ENCODE measurements at regions not wholly inside any gene's neighbourhood (a gene's known extent, or its start where the extent isn't known, plus 50 kb on each side); places are given as distances from the start of the nearest gene placed in this dataset.

GRCh38 chr6:44043479-44044153 lies 83.6 kb downstream of the MRPL14 start:
- Histone ChIP-seq H3K27me3 (ENCODE audit: control insufficient read depth in 3 of 3, insufficient read depth in 3 of 3, low read length in 3 of 3) (no peaks in the 10 kb centered on the region), H3K27ac (ENCODE audit: low read depth, low read length) (peak overlapping the region; percentile 47), H3K4me3 (ENCODE audit: low read length in 3 of 3) (no peak overlapping the region), H3K36me3 (ENCODE audit: control insufficient read depth in 3 of 3, insufficient read depth in 3 of 3, low read length in 3 of 3) (no peaks in the 10 kb centered on the region), H3K9ac (ENCODE audit: low read depth in 1 of 3, low read length in 3 of 3) (peak overlapping the region in 1 of 3 donors; percentile 16), H3K4me1 (ENCODE audit: control insufficient read depth in 3 of 3, insufficient read depth in 3 of 3, low read length in 3 of 3) (peaks cover 18 to 42% (median 35%) of the 10 kb centered on the region in 3 donors), H3K9me3 (ENCODE audit: control insufficient read depth in 3 of 3, low read length in 3 of 3) (no peaks in the 10 kb centered on the region)

DNA sequence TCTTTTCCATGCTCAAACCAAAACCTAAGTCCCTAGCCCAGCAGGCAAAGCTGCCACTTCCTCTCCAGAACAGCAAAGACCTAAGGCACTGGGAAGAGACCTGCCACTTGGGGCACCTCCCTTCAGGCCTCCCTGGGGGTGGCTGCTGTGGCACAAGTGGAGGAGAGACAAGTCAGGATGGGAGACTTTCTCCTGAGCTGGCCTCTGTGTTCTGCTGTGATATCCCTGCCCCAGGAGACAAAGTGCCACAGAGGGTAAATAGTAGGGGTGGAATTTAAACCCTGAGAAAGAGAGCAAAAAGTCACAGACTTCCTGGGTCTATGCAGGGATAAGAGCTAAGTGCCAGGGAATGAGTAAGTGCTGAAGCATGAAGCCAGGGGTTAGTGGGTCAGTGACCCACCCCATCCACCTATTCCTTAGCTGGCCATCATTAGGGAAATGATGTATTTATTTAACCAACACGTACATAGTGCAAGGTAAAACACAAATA lies 84.2 kb downstream of the MRPL14 start:
- H3K27me3 ChIP-seq (ENCODE audit: control insufficient read depth in 3 of 3, insufficient read depth in 3 of 3, low read length in 3 of 3): no peaks in the 10 kb centered on the region
- H3K9ac ChIP-seq (ENCODE audit: low read depth in 1 of 3, low read length in 3 of 3): peak overlapping the region in 2 of 3 donors; percentile 33 to 50
- H3K9me3 ChIP-seq (ENCODE audit: control insufficient read depth in 3 of 3, low read length in 3 of 3): no peaks in the 10 kb centered on the region
- peaks cover 17 to 37% (median 33%) of the 10 kb centered on the region in 3 donors for H3K4me1 ChIP-seq (ENCODE audit: control insufficient read depth in 3 of 3, insufficient read depth in 3 of 3, low read length in 3 of 3)
- H3K4me3 ChIP-seq (ENCODE audit: low read length in 3 of 3): no peak overlapping the region
- H3K27ac ChIP-seq (ENCODE audit: low read depth, low read length): peak overlapping the region; percentile 47
- H3K36me3 ChIP-seq (ENCODE audit: control insufficient read depth in 3 of 3, insufficient read depth in 3 of 3, low read length in 3 of 3): no peaks in the 10 kb centered on the region

DNA sequence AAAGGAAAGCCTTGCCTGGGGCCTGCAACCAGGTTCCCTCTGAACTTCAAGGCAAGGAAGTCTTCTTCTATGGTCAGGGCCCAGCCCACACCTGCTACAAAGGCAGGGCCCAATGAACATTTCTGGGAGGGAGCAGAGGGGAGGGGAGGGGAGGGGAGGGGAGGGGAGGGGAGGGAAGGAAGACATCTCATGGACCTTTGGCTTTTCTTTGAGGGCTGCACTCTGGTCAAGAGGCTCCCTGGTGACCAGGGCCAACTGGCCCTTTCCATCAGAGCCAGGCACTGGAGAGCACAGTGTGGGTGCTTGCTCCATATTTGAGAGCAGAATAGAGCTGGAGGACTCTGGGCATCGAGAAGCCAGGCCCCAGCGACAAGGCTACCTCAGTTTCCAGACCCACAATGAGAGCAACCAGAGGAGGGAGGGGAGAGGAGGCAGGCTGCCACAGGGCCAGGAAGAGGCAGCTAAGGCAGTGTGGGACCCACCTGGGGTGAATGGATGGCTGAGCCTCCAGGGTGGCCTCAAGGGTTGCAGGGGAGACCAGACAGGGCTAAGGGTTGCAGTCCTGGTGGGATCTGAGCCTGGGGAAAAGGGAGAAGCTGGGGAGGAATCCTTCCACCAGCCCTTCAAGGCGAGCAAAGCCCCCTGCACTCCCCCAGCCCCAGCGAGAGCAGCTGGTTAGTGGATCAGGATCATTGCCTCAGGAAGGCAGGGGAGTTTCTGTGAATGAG lies 84.8 kb downstream of the MRPL14 start:
- peak overlapping the region; percentile 5 for H3K27ac ChIP-seq (ENCODE audit: low read depth, low read length)
- peak overlapping the region in 2 of 3 donors; percentile 33 to 50 for H3K9ac ChIP-seq (ENCODE audit: low read depth in 1 of 3, low read length in 3 of 3)
- H3K36me3 ChIP-seq (ENCODE audit: control insufficient read depth in 3 of 3, insufficient read depth in 3 of 3, low read length in 3 of 3): no peaks in the 10 kb centered on the region
- H3K9me3 ChIP-seq (ENCODE audit: control insufficient read depth in 3 of 3, low read length in 3 of 3): no peaks in the 10 kb centered on the region
- H3K27me3 ChIP-seq (ENCODE audit: control insufficient read depth in 3 of 3, insufficient read depth in 3 of 3, low read length in 3 of 3): no peaks in the 10 kb centered on the region
- H3K4me3 ChIP-seq (ENCODE audit: low read length in 3 of 3): no peak overlapping the region
- H3K4me1 ChIP-seq (ENCODE audit: control insufficient read depth in 3 of 3, insufficient read depth in 3 of 3, low read length in 3 of 3): peaks cover 17 to 37% (median 33%) of the 10 kb centered on the region in 3 donors

DNA sequence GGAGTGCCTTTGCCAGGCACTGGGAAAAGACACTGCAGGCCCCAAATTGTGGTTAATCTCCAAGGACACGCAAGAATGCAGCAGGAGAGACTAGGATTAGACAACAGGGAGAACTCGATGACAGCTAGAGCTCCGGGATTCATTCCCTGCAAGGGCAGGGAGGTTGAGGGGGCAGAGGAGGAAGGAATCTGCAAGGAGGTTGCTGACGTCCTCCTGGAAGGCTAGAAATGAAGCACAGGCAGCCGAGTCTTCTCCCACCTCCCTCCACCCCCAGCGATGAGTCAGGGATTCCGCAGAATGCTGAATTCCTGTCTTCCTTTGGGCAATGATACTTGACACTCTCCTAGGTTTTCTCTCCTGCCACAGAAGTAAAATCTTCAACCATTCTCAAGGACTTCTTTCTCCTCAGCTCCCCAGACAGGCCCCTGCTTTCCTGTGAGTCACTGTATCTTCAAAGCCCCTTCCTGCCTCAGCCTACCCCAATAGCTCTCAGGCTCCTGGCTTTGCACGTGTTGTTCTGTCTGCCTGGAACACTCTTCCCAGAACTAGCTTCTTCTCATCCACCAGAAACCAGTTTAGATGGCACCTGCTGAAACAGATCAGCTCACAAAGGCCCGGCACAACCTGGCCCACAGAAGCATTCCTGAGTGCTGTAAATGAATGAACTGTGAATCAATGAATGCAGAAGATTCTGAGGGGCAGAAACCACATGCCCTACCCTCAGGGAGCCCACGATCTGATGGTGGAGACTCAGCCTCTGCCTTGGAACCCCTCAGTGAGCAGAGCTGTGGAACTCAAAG lies 85.6 kb downstream of the MRPL14 start:
- no peaks in the 10 kb centered on the region for H3K9me3 ChIP-seq (ENCODE audit: control insufficient read depth in 3 of 3, low read length in 3 of 3)
- peaks cover 17 to 37% (median 33%) of the 10 kb centered on the region in 3 donors for H3K4me1 ChIP-seq (ENCODE audit: control insufficient read depth in 3 of 3, insufficient read depth in 3 of 3, low read length in 3 of 3)
- no peaks in the 10 kb centered on the region for H3K27me3 ChIP-seq (ENCODE audit: control insufficient read depth in 3 of 3, insufficient read depth in 3 of 3, low read length in 3 of 3)
- no peak overlapping the region for H3K9ac ChIP-seq (ENCODE audit: low read depth in 1 of 3, low read length in 3 of 3)
- H3K4me3 ChIP-seq (ENCODE audit: low read length in 3 of 3): no peak overlapping the region
- no peaks in the 10 kb centered on the region for H3K36me3 ChIP-seq (ENCODE audit: control insufficient read depth in 3 of 3, insufficient read depth in 3 of 3, low read length in 3 of 3)
- H3K27ac ChIP-seq (ENCODE audit: low read depth, low read length): peak overlapping the region; percentile 44

DNA sequence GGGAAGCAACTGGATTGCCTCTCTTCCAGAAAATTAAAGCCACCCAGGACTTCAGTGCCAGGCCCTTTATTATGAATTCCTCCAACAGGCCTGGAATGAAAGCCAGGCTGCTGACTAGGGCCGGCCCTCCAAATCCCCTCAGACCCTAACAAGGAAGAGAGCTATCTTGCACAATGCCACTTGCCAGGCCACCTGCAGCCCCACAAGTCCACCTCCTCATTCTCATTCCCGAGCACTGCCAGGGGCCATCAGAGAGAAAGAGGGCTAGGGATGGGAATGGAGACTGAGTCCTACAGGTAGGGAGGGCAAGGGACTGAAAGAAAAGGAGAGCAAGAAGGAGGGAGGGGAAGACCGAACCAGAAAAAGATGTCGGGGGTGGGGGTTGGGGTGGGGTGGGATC lies 86.5 kb downstream of the MRPL14 start:
- Histone ChIP-seq H3K27ac (ENCODE audit: low read depth, low read length) (no peak overlapping the region), H3K4me3 (ENCODE audit: low read length in 3 of 3) (no peak overlapping the region), H3K9ac (ENCODE audit: low read depth in 1 of 3, low read length in 3 of 3) (no peak overlapping the region), H3K36me3 (ENCODE audit: control insufficient read depth in 3 of 3, insufficient read depth in 3 of 3, low read length in 3 of 3) (no peaks in the 10 kb centered on the region), H3K4me1 (ENCODE audit: control insufficient read depth in 3 of 3, insufficient read depth in 3 of 3, low read length in 3 of 3) (peaks cover 17 to 36% (median 32%) of the 10 kb centered on the region in 3 donors), H3K9me3 (ENCODE audit: control insufficient read depth in 3 of 3, low read length in 3 of 3) (no peaks in the 10 kb centered on the region), H3K27me3 (ENCODE audit: control insufficient read depth in 3 of 3, insufficient read depth in 3 of 3, low read length in 3 of 3) (no peaks in the 10 kb centered on the region)

DNA sequence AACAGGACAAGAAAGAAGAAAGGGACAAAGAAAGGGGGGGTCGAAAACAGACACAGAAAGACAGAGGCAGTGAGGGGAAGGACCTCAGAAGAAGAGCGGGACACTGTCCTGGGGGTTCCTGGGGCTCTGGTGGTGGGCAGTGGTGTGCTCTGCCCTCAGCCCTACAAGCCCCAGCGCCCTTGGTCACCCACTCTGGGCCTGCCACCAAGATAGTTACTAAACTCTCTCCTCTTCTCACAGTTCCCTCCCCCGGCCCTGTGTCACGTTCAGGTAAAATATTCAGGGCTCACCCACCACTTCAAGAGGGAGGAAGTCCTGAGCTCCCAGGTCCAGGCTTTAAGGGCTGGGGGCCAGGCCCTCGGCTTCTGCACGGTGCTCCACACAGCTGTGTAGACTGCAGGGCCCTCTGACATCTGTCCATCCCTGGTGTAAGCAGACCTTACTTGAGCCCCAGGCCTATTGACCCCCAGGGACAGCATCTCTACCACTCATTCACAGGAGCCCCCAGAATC lies 87.4 kb downstream of the MRPL14 start:
- no peaks in the 10 kb centered on the region for H3K27me3 ChIP-seq (ENCODE audit: control insufficient read depth in 3 of 3, insufficient read depth in 3 of 3, low read length in 3 of 3)
- no peak overlapping the region for H3K27ac ChIP-seq (ENCODE audit: low read depth, low read length)
- H3K4me1 ChIP-seq (ENCODE audit: control insufficient read depth in 3 of 3, insufficient read depth in 3 of 3, low read length in 3 of 3): peaks cover 17 to 34% (median 24%) of the 10 kb centered on the region in 3 donors

GRCh38 chr6:44039191-44039719 lies 88.0 kb downstream of the MRPL14 start:
- Histone ChIP-seq H3K9me3 (ENCODE audit: control insufficient read depth in 3 of 3, low read length in 3 of 3) (no peaks in the 10 kb centered on the region), H3K27me3 (ENCODE audit: control insufficient read depth in 3 of 3, insufficient read depth in 3 of 3, low read length in 3 of 3) (no peaks in the 10 kb centered on the region), H3K9ac (ENCODE audit: low read depth in 1 of 3, low read length in 3 of 3) (no peak overlapping the region), H3K4me3 (ENCODE audit: low read length in 3 of 3) (no peak overlapping the region), H3K36me3 (ENCODE audit: control insufficient read depth in 3 of 3, insufficient read depth in 3 of 3, low read length in 3 of 3) (no peaks in the 10 kb centered on the region), H3K4me1 (ENCODE audit: control insufficient read depth in 3 of 3, insufficient read depth in 3 of 3, low read length in 3 of 3) (peaks cover 17 to 34% (median 24%) of the 10 kb centered on the region in 3 donors), H3K27ac (ENCODE audit: low read depth, low read length) (no peak overlapping the region)

More for the DNA sequence above, 87.4 kb downstream of the MRPL14 start:
- Histone ChIP-seq H3K9ac (ENCODE audit: low read depth in 1 of 3, low read length in 3 of 3) (no peak overlapping the region), H3K4me3 (ENCODE audit: low read length in 3 of 3) (no peak overlapping the region), H3K9me3 (ENCODE audit: control insufficient read depth in 3 of 3, low read length in 3 of 3) (no peaks in the 10 kb centered on the region), H3K36me3 (ENCODE audit: control insufficient read depth in 3 of 3, insufficient read depth in 3 of 3, low read length in 3 of 3) (no peaks in the 10 kb centered on the region)

DNA sequence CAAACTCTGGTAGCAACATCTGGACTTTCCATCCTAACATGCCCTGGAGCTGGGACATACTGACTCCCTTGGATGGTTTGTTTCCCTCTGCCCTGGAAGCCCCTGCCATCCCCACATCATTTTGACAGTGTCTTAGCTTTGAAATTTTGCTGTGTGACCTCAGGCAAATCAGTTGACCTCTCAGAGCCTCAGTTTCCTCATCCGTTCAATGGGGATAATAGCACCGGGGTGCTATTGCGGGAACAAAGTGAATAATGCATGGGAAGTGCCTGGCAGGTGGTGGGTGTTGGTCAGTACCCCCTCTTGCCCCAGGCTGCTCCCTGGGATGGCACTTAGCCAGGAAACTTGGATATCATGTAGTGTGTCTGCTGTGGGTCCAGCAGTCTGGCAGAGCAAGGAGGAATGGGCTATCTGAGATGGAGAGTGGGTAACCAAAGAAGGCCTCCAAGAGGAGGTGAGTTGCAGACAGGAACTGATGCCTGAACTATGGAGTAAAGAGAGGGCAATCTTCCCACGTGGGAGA lies 88.6 kb downstream of the MRPL14 start:
- no peaks in the 10 kb centered on the region for H3K9me3 ChIP-seq (ENCODE audit: control insufficient read depth in 3 of 3, low read length in 3 of 3)
- H3K27me3 ChIP-seq (ENCODE audit: control insufficient read depth in 3 of 3, insufficient read depth in 3 of 3, low read length in 3 of 3): no peaks in the 10 kb centered on the region
- peaks cover 17 to 32% (median 23%) of the 10 kb centered on the region in 3 donors for H3K4me1 ChIP-seq (ENCODE audit: control insufficient read depth in 3 of 3, insufficient read depth in 3 of 3, low read length in 3 of 3)
- H3K27ac ChIP-seq (ENCODE audit: low read depth, low read length): no peak overlapping the region
- no peak overlapping the region for H3K4me3 ChIP-seq (ENCODE audit: low read length in 3 of 3)
- H3K36me3 ChIP-seq (ENCODE audit: control insufficient read depth in 3 of 3, insufficient read depth in 3 of 3, low read length in 3 of 3): no peaks in the 10 kb centered on the region
- H3K9ac ChIP-seq (ENCODE audit: low read depth in 1 of 3, low read length in 3 of 3): no peak overlapping the region

GRCh38 chr6:44037847-44038542 lies 89.3 kb downstream of the MRPL14 start:
- Histone ChIP-seq H3K4me3 (ENCODE audit: low read length in 3 of 3) (no peak overlapping the region), H3K9me3 (ENCODE audit: control insufficient read depth in 3 of 3, low read length in 3 of 3) (no peaks in the 10 kb centered on the region), H3K9ac (ENCODE audit: low read depth in 1 of 3, low read length in 3 of 3) (no peak overlapping the region), H3K4me1 (ENCODE audit: control insufficient read depth in 3 of 3, insufficient read depth in 3 of 3, low read length in 3 of 3) (peaks cover 11 to 26% (median 16%) of the 10 kb centered on the region in 3 donors), H3K36me3 (ENCODE audit: control insufficient read depth in 3 of 3, insufficient read depth in 3 of 3, low read length in 3 of 3) (no peaks in the 10 kb centered on the region), H3K27ac (ENCODE audit: low read depth, low read length) (no peak overlapping the region), H3K27me3 (ENCODE audit: control insufficient read depth in 3 of 3, insufficient read depth in 3 of 3, low read length in 3 of 3) (no peaks in the 10 kb centered on the region)
